ENCODE measurements at regions not wholly inside any gene's neighbourhood (a gene's known extent, or its start where the extent isn't known, plus 50 kb on each side); places are given as distances from the start of the nearest gene placed in this dataset.
"Not testable (repeated sequence)": the region's sequence is repeated elsewhere in the genome, so short reads cannot be mapped to it uniquely, and the experiment has no call there.

DNA sequence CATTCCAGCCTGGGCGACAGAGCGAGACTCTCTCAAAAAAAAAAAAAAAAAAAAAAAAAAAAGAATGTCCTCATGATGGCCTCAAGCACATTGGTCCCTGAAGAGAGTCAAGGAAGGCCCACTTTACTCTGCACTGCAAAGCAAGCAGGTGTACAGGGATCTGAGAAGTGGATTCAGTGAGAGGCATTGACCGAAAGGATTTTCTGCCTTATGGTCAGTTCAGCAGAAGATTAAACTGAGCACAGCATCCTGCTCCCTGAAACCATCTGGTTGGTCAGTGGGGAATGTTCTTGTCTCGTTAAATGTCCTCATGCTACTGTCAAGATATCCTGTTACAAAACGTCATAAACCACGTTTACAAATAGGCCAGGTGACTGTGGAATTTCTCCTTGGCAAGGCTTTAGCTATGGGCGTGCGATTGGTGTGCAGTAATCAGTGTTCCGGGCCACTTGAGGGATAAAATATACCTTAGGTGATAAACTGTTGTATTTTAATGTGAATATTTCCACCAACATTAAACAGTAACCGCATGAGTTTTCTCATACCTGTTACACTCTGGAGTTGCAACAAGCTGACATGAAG, 195.0 kb downstream of the ADRA2C start:
- not testable (repeated sequence) for DNase-seq (ENCODE audit: low read depth)

DNA sequence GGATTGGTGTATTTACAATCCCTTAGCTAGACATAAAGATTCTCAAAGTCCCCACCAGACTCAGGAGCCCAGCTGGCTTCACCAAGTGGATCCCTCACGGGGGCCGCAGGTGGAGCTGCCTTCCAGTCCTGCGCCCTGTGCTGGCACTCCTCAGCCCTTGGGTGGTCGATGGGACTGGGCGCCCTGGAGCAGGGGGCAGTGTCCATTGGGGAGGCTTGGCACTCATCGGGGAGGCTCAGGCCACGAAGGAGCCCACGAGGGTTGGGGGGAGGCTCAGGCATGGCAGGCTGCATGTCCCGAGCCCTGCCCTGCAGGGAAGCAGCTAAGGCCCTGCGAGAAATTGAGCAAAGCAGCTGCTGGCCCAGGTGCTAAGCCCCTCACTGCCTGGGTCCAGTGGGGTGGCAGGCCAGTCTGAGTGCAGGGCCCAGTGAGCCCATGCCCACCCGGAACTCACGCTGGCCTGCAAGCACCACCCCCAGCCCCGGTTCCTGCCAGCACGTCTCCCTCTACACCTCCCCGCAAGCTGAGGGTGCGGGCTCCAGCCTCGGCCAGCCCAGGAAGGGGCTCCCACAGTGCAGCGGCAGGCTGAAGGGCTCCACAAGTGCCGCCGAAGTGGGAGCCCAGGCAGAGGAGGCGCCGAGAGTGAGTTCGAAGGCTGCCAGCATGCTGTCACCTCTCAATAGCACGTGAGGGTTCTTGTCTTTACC, 198.5 kb downstream of the ADRA2C start:
- DNase-seq (ENCODE audit: low read depth): not testable (repeated sequence)

DNA sequence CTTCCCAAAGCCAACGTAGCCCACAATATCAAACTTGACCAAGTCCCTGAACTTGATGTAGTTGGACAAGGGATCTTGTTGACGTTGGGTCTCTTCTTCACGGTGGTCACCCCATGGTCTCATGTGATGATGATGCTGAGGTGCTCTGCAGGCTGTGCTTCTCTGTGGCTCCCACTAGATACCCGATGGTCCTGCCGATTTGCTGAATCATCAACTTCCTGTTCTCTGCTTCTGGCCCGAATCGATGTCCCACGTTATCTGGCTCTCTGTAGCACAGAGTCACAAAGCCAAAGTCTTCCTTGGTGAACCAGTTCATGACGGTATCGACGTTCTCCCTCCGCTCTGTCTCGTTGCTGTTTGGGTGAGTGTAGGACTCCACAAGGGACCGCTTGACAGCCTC, 201.0 kb downstream of the ADRA2C start:
- DNase-seq (ENCODE audit: low read depth): not testable (repeated sequence)

DNA sequence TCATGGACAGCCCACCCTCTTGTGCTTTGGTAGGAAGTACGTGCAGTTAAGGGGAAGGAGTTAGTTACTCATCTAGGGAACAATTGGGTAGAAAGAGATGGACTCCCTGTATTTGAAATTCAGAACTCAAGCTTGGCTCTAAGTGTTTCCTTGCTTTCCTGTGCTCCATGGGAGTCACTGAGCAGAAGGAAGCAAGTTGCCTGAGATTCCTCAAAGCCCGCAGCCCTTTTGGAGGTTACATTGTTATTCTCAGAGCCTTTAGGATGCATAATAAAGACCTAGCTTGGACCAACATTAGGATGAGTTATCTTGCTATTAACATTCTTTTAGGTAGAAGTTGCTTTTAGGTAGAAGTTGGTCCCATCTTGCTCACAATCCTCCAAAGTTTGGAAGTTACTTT, 206.4 kb downstream of the ADRA2C start:
- not testable (repeated sequence) for DNase-seq (ENCODE audit: low read depth)

DNA sequence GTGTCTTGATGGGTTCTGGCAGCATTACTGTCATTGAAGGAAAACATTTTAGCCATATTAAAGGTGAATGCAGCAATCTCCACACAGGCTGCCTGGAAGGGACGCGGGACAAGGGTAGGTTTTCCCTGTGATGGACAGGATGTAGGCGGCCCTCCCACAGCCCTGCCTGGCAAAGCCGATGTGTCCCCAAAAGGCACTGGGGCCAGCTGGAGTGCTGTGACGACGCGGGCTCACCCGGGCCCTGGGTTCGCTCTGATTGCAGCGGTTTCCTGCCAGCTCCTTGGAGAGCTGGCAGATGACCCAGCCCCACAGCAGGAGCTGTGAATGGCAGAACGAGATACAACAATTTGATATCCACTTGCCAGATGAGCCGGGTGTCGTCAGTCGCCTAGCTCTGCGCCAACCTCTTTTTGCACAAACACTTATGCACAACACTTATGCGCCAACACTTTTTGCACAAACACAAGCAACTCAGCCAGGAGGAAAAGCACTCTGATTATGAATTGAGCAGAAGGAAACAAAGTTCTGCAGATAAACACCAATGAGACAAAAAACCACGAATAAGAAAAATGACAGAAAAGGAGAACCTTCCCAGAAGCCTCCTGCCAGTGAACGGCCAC, 207.5 kb downstream of the ADRA2C start:
- DNase-seq (ENCODE audit: low read depth): not testable (repeated sequence)

DNA sequence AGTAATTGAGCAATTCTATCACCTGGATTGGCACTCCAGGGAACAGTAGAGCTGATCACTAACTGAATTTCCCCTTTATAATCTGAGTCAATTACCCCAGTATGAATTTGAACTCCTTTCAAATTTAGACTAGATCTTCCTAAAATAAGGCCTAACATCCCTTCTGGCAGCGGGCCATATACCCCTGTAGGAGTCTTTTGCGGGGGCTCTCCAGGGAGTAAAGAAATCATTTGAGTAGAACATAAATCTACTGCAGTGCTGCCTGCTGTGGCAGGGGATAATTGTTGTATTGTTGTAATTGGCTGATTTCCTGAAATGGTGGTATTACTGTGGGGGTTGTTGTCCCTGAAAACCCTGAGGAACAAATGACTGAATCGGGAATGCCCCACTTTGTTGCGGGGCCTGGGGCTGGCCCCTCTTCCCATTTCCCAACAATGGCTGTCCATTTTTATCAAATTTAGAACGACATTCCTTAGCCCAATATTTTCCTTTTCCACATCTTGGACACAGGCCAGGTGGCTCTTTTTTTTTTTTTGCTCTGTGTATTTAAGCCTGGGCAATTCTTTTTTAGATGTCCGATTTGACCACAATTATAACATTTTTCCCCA, 217.4 kb downstream of the ADRA2C start:
- not testable (repeated sequence) for DNase-seq (ENCODE audit: low read depth)

DNA sequence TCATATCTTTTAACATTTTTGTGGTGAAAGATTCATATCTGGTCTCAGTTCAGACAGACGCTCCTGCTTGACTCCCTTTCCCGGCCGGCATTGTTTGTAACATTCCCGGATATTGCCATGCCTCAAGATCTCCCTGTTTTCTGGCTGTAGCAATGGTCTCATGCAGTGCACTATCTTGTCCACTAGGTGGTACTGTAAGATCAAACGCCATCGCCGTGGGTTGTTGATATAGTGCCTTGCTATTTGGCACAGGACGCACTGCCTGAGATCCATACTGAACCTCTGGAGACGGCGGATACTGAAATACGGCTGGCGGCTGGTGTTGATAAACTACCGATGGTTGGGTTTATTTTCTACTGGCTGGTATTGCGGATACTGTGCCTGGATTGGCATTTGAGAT, 218.6 kb downstream of the ADRA2C start:
- DNase-seq (ENCODE audit: low read depth): not testable (repeated sequence)

DNA sequence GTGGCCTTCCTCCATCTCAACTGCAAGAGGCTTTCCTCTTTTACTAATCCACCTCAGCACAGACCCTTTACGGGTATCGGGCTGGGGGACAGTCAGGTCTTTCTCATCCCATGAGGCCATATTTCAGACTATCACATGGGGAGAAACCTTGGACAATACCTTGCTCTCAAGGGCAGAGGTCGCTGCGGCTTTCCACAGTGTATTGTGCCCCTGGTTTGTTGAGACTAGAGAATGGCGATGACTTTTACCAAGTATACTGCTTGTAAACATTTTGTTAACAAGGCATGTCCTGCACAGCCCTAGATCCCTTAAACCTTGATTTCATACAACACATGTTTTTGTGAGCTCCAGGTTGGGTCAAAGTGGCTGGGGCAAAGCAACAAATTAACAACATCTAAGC, 220.2 kb downstream of the ADRA2C start:
- DNase-seq (ENCODE audit: low read depth): not testable (repeated sequence)

DNA sequence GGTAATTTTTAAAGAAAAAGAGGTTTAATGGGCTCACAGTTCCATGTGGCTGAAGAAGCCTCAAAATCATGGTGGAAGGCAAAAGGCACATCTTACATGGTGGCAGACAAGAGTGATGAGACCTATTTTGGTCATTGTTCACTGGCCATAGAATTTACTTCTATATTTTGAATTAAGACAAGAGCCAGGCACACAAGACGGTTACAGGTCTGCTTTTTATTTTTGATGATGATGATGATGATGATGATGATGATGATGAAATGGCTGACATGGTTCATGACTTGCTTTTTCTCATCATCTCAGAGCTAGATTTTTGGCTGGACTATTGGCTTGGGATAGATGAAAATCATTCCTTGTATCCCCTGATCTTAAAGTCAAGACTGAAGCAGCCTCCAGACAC, 229.3 kb downstream of the OTOP1 start:
- not testable (repeated sequence) for DNase-seq (ENCODE audit: low read depth)

DNA sequence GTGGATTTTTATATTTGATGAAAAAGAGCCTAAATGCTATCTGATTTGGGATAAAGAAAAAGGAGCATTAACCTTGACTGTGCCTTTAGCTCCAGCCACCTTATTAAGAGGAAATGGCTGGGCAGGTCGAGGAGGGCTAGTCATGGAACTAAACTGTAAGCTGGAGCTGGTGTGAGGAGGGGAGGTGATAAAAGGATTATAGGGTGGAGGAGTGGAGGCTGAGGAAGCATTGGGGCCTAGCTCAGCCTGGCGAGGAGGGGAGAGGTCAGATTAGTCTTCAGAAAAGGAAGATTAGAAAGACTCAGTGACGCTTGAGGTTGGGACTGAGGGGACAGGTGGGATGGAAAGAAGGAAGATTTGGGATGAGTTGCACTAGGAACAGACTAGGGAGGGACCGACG, 222.7 kb downstream of the OTOP1 start:
- DNase-seq (ENCODE audit: low read depth): not testable (repeated sequence)

DNA sequence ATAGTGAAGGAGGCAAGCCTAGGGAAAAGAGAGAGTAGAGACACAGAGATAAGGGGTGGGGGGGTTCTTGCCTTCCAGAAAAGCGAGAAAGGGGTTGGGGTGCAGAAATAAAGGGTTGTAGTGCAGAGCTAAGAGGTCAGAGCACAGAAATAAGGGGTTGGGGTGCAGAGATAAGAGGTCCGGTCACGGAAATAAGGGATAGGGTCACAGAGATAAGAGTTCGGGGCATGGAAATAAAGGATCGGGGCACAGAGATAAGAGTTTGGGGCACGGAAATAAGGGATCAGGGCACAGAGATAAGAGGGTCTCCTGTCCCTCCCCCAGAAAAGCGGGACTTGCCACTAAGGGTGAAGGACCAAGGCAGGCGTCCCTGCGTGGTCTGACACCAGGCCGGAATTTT, 222.0 kb downstream of the OTOP1 start:
- not testable (repeated sequence) for DNase-seq (ENCODE audit: low read depth)

DNA sequence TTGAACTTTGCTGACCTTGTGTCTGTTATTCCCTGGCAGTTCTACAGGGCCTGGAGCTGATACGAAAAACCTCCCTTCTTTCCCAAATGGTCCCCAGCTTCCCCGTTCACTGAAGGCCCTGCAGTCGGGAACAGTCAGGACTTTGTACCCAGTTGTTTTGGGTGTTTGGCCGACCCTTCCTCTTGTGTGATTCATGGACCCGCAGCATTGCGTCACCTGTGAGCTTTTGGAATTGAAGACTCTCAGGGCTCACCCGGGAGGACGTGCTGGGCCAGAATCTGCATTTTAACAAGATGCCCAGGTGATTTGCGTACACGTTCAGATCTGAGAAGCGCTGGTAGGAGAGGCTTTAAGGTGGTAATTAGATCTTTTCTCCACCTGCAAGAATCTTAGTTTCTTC, 220.4 kb downstream of the OTOP1 start:
- not testable (repeated sequence) for DNase-seq (ENCODE audit: low read depth)

DNA sequence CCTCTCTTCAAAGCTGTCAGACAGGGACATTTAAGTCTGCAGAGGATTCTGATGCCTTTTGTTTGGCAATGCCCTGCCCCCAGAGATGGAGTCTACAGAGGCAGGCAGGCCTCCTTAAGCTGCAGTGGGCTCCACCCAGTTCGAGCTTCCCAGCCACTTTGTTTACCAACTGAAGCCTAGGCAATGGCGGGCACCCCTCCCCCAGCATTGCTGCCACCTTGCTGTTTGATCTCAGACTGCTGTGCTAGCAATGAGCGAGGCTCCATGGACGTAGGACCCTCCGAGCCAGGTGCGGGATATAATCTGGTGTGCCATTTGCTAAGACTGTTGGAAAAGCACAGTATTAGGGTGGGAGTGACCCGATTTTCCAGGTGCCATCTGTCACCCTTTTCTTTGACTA, 207.7 kb downstream of the OTOP1 start:
- not testable (repeated sequence) for DNase-seq (ENCODE audit: low read depth)

DNA sequence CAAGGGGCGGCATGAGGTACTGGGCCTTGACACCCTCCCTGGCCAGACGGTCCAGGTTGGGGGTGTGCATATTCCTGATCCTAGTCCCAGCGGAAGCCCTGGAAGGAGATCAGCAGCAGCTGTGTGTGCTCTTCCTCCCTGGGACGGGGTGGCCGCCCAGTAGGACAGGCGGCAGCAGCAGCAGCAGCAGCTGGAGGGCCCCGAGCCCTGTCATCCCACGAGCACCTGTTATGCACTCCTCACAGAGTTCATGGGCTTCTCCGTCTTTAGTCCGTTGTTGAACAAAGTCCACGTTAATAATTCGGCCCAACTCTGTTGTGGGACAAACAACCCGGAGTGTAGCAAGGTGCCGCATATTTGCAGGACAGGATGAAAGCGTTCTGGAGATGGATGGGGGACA, 205.6 kb downstream of the OTOP1 start:
- not testable (repeated sequence) for DNase-seq (ENCODE audit: low read depth)

DNA sequence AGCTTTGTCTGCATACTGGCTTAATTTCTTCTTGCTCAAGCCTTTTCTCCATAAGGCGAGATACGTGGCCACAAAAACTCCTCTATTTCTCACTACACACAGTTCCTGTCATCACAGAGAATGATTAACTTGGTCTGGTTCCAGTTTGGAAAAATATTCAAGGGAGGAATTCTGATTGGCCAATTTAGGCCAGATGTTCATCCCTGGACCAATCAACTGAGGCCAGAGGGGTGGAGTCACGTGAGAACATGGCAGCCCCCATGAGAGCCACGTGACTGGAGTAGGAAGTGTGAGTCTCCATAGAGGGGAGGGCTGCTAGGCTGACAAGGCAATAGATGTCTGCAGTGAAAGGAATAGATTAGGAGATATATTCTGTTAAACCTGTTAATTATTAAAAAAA, 200.0 kb downstream of the OTOP1 start:
- not testable (repeated sequence) for DNase-seq (ENCODE audit: low read depth)

DNA sequence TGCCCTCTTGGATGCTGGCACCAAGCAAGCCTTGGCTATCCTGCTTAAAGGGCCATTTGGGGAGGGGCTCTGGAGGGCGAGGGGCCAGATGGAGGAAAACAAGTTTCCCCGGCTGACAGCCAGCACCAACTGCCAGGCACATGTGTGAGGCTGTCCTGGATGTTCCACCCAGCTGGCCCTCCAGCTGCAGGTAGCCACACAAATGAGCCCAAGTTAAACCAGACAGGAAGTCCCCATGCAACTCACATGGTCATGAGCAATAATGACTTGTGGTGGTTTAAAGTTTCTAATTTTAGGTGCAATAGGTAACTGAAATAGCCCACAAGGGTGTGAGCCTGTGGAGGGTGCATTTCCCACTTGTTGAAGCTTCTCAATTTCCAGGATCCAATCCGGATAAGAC, 198.0 kb downstream of the OTOP1 start:
- not testable (repeated sequence) for DNase-seq (ENCODE audit: low read depth)

DNA sequence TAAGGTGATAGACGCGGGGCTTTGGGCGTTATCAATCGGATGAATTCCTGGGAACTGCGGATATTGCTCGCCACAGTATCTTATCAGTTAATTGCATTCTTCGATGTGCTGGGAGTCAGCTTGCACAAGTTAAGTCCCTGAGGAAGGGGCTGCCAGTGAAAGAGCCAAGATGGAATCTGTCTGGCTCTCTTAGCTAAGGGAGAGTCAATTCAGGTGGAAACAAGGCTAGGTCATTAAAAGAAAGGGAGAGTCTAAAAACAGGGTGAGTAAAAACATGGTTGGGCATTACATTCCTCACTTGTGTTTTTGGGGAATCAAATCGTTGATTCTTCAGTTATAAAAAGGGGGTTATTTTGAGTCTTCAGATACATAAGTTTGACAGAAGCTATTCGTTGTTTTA, 196.2 kb downstream of the OTOP1 start:
- DNase-seq (ENCODE audit: low read depth): not testable (repeated sequence)

DNA sequence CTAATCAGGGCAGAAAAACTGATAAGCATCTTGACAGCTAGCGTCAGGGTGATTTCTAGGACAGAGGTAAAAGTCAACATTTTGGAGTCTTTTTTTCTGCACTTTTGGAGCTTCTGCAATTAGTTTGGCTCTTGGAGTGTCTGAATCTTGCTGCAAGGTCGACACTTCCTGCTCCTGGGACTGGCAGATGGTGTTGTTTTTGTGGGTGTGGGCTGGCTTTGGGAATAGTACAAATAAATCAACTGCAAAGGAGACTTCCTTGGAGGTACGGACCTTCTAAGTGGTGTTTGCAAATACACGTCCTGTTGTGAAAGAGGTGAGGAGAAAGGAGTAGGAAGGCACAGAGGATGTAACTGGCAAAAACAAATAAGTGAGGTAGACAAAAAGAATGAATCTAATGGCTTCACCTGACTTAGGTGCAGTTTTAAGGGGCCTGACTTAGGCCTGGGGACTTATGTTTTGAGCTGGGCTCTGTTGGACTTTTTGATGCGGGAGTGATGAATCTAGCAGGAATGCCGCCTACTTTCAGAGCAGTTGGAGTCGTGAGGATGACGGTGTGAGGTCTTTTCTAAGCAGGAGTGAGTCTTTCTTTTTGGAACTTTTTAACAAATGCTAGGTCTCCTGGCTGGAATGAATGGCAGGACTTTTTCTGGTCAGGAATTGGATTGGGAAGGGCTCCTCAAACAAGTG, 195.1 kb downstream of the OTOP1 start:
- not testable (repeated sequence) for DNase-seq (ENCODE audit: low read depth)

DNA sequence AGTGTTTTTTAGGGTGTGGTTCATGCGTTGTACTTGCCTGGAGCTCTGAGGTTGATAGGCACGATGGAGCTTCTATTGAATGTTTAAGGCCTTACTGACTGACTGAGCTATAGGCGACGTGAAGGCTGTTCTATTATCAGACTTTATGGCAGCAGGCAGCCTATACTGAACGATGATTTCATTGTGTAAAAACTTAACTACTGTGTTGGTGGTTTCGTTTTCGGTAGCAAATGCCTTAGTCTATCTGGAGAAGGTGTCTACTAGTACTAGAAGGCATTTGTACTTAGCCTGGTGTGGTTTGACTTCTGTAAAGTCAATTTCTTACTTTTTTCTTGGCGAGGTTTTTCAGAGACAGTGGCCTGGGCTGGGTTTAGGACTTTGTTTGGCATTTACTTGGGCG, 194.4 kb downstream of the OTOP1 start:
- not testable (repeated sequence) for DNase-seq (ENCODE audit: low read depth)

DNA sequence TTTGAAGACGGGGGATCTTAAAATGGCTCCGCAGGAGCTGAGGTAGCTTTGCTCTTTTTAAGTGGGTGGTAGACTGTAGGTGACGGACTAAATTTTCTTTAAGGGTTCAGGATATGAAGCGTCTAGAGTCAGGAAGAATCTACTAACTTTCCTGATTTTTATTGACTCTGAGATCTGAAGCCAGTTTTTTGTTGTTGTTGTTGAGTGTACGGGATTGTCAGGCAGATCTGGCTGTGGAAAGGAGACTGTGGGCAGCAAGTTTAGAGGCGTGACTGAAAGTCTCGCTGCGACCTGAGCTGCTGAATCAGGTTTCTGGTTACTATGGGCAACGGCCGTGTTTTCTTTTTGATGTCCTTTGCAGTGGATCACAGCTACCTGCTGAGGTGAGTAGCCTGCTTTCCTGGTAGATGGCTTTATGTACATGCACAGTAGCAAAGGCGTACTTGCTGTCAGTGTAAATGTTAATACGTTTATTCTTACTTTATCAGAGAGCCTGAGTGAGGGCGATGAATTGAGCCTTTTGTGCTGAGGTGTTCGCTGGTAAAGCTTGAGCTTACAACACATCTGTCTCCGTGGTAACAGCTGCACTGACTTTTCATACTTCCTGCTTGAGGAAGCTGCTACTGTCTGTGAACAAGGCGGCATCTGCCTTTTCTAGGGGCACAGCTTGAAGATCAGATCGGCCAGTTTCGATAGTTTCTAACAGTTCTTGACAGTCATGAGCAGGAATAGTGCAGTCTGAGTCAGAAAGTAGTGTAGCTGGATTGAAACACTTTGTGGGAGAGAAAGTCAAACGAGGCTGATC, 193.7 kb downstream of the OTOP1 start:
- DNase-seq (ENCODE audit: low read depth): not testable (repeated sequence)

DNA sequence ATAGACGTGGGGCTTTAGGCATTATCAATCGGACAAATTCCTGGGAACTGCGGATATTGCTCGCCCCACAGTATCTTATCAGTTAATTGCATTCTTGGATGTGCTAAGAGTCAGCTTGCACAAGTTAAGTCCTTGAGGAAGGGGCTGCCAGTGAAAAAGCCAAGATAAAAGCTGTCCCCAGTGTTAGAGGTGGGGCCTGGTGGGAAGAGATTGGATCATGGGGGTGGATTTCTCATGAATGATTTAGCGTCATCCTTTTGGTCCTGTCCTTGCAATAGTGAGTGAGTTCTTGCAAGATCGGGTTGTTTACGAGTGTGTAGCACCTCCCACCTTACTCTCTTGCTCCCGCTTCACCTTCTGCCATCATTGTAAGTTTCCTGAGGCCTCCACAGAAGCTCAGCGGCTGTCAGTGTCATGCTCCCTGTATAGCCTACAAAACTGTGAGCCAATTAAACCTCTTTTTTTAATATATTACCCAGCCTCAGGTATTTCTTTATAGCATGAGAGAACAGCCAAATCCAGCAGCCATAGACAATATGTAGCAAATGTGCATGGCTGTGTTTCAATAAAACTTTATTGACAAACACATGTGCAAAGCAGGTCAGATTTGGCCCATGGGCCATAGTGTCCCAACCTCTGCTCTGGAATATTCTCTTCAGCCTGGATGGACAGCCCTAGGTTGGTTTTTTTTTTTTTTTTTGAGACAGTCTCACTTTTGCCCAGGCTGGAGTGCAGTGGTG, 189.2 kb downstream of the OTOP1 start:
- DNase-seq (ENCODE audit: low read depth): not testable (repeated sequence)
